Neutrophil (primary cell): ENCODE measurements at regions not wholly inside any gene's neighbourhood (a gene's known extent, or its start where the extent isn't known, plus 50 kb on each side); places are given as distances from the start of the nearest gene placed in this dataset.

Source experiments
- H3K27ac ChIP-seq: fragments of 200-600 bp; sonication (generic); 2 replicates; pipeline ENCODE4 v1.5.1; 2016; ENCODE audit warnings: mild to moderate bottlenecking, moderate library complexity
- H3K27me3 ChIP-seq: fragments of 200-600 bp; sonication (generic); 2 replicates; pipeline ENCODE4 v1.6.0; 2016; ENCODE audit warnings: mild to moderate bottlenecking
- H3K36me3 ChIP-seq: fragments of 200-600 bp; sonication (generic); 2 replicates; pipeline ENCODE4 v1.5.1; 2017
- H3K4me1 ChIP-seq, 2 experiments: fragments of 200-600 bp in 1 of 2; sonication (generic) in 1 of 2; 1 replicate in 1 of 2; 2 replicates in 1 of 2; pipeline versions ENCODE4 v1.5.1 to v1.6.1; 2013 to 2016; ENCODE audit warnings: low read depth in 1 of 2, low read length in 1 of 2, mild to moderate bottlenecking in 1 of 2, moderate library complexity in 1 of 2; ENCODE audit not compliant: control insufficient read depth in 1 of 2, insufficient read depth in 1 of 2
- H3K4me3 ChIP-seq, 2 experiments: fragments of 200-600 bp in 1 of 2; sonication (generic) in 1 of 2; 1 replicate in 1 of 2; 2 replicates in 1 of 2; pipeline ENCODE4 v1.5.1; 2013 to 2016; ENCODE audit warnings: low read depth in 1 of 2, low read length in 1 of 2, mild to moderate bottlenecking in 1 of 2, moderate library complexity in 1 of 2
- H3K9me3 ChIP-seq: fragments of 200-600 bp; sonication (generic); 2 replicates; pipeline ENCODE4 v1.5.1; 2016
- TF ChIP-seq, protein P1 (sequence below): fragments of 200-600 bp; sonication (generic); IDR thresholded peaks from 2 replicates; pipeline ENCODE4 v1.5.1; 2016; ENCODE audit warnings: antibody characterized with exemption

GRCh38 chr6:164150232-164150631, 735.7 kb downstream of the QKI start:
- Histone ChIP-seq H3K27ac (no peak overlapping the region), H3K36me3 (no peaks in the 10 kb centered on the region), H3K27me3 (no peaks in the 10 kb centered on the region), H3K9me3 (no peaks in the 10 kb centered on the region), H3K4me3 (no peak overlapping the region), H3K4me1 (no peaks in the 10 kb centered on the region)
- TF ChIP-seq, protein P1, sequence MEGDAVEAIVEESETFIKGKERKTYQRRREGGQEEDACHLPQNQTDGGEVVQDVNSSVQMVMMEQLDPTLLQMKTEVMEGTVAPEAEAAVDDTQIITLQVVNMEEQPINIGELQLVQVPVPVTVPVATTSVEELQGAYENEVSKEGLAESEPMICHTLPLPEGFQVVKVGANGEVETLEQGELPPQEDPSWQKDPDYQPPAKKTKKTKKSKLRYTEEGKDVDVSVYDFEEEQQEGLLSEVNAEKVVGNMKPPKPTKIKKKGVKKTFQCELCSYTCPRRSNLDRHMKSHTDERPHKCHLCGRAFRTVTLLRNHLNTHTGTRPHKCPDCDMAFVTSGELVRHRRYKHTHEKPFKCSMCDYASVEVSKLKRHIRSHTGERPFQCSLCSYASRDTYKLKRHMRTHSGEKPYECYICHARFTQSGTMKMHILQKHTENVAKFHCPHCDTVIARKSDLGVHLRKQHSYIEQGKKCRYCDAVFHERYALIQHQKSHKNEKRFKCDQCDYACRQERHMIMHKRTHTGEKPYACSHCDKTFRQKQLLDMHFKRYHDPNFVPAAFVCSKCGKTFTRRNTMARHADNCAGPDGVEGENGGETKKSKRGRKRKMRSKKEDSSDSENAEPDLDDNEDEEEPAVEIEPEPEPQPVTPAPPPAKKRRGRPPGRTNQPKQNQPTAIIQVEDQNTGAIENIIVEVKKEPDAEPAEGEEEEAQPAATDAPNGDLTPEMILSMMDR = no peak

DNA sequence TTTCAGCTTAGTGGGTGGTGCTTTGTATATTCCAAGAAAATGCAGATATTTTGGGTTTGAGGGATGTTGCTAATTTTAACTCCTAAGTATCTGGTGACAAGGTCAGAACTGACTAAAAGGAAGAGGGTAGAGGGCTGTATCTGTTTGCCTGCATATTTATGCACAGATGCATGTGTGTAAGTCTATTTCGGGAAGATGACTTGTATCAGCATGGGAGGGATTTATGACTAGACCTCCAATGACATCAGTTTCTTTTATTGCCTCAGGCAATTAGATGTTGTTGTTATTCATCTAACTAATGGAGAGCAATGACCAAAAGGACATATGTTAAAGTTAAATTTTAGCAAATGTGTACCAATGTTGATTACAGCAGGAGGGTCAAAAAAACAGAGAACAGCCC, 734.3 kb downstream of the QKI start:
- H3K36me3 ChIP-seq = no peaks in the 10 kb centered on the region
- no peaks in the 10 kb centered on the region for H3K4me1 ChIP-seq
- H3K9me3 ChIP-seq = no peaks in the 10 kb centered on the region
- H3K27me3 ChIP-seq = no peaks in the 10 kb centered on the region
- no peak overlapping the region for H3K4me3 ChIP-seq
- TF ChIP-seq, protein P1 = no peak
- no peak overlapping the region for H3K27ac ChIP-seq

DNA sequence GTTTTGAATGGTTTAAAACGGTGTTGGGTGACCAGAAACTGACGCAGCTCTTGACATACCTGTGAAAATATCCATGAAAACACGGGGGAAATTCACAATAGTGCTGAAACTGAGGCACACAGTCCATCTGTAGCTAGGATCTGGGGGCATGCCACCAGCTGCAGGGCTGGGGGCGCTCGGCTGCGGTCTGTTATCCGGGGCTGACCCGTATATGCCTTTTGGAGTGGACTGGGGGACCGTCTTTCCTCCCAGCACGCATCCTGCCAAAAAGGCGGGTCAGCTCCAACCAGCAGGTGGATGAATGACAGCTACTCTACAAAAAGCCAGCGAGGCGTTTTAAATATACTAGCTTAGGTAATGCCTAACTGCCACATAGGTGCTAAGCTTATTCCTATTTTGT, 729.8 kb downstream of the QKI start:
- Histone ChIP-seq H3K4me3 (no peak overlapping the region), H3K27ac (no peak overlapping the region), H3K27me3 (no peaks in the 10 kb centered on the region), H3K36me3 (no peaks in the 10 kb centered on the region), H3K9me3 (no peaks in the 10 kb centered on the region), H3K4me1 (no peaks in the 10 kb centered on the region)
- TF ChIP-seq, protein P1 = no peak

DNA sequence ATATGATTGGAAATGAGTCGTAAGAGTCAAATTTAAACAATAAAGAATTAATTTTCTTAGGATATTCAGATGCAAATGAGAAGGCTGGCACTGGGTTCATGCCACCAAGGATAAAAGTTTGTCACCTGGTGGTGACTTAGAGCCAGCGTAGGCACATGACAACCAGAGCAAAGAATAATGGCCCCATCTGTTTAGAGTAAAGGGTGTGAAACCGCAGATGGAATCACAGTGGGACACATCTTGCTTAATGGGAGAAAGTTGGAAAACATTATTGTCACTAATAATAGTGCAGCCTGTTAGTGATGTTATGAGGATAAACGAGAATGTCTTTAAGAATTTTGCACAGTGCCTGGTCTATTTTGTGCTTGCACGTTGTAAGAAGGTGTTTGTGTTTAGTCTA, 727.8 kb downstream of the QKI start:
- Histone ChIP-seq H3K4me1 (no peaks in the 10 kb centered on the region), H3K27me3 (no peaks in the 10 kb centered on the region), H3K4me3 (no peak overlapping the region), H3K27ac (no peak overlapping the region), H3K9me3 (no peaks in the 10 kb centered on the region), H3K36me3 (no peaks in the 10 kb centered on the region)
- TF ChIP-seq, protein P1 = no peak

- TF ChIP-seq, protein P1 = no peak
- H3K4me3 ChIP-seq = no peak overlapping the region
- H3K36me3 ChIP-seq = no peaks in the 10 kb centered on the region
- no peaks in the 10 kb centered on the region for H3K4me1 ChIP-seq
- no peak overlapping the region for H3K27ac ChIP-seq
- H3K9me3 ChIP-seq = no peaks in the 10 kb centered on the region
- no peaks in the 10 kb centered on the region for H3K27me3 ChIP-seq
These were observed 721.1 kb downstream of the QKI start for GRCh38 chr6:164135511-164136132.

DNA sequence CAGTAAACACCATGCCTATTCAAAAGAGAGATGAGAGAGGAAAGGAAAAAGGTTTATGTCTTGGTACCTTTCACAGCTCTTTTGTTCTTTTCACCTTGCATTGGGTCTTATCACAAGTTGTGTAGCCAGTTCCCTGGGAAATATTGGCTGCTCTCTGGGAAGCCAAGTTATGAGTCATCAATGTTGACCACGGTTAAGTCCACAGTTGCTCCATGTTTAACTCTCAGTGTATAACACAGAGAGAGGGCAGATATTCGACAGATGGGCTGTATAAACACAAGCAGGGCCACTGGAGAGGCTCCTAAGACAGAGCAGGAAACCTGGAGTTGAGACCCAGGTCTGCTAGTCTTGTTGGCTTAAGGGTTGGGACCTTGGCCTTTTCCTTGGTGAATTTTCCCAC, 718.6 kb downstream of the QKI start:
- H3K9me3 ChIP-seq = no peaks in the 10 kb centered on the region
- TF ChIP-seq, protein P1 = no peak
- no peak overlapping the region for H3K4me3 ChIP-seq
- H3K27ac ChIP-seq = no peak overlapping the region
- H3K36me3 ChIP-seq = no peaks in the 10 kb centered on the region
- H3K27me3 ChIP-seq = no peaks in the 10 kb centered on the region
- H3K4me1 ChIP-seq = no peaks in the 10 kb centered on the region
